CD4-positive, alpha-beta memory T cell (primary cell): ENCODE measurements at regions not wholly inside any gene's neighbourhood (a gene's known extent, or its start where the extent isn't known, plus 50 kb on each side); places are given as distances from the start of the nearest gene placed in this dataset.

ENCODE experiments used
- CTCF ChIA-PET: fragments of 350-600 bp; sonication (Branson Sonifier 250); formaldehyde crosslinking; loops from one replicate; lab custom pipeline; 2021; ENCODE audit warnings: inconsistent platforms; ENCODE audit not compliant: partially characterized antibody; lab: Charles Lee
- POLR2A ChIA-PET: fragments of 350-600 bp; sonication (Branson Sonifier 250); formaldehyde crosslinking; loops from one replicate; lab custom pipeline; 2021; ENCODE audit not compliant: partially characterized antibody; lab: Charles Lee
- DNase-seq, 5 donors: peaks; one replicate each; pipeline versions ENCODE4 v3.0.0 to v3.0.0-alpha.2; 2020 to 2022; ENCODE audit warnings: mixed read lengths in 1 of 5
- H3K27ac ChIP-seq: one replicate; pipeline ENCODE4 v1.7.0; 2013; ENCODE audit warnings: low read depth, low read length
- H3K27me3 ChIP-seq: 2 replicates; pipeline ENCODE4 v1.7.0; 2013; ENCODE audit warnings: mild to moderate bottlenecking, low read length, moderate library complexity; ENCODE audit not compliant: insufficient read depth
- H3K36me3 ChIP-seq: 2 replicates; pipeline ENCODE4 v1.7.0; 2013; ENCODE audit warnings: mild to moderate bottlenecking, low read length, moderate library complexity; ENCODE audit not compliant: insufficient read depth
- H3K4me1 ChIP-seq: 2 replicates; pipeline ENCODE4 v1.7.0; 2013; ENCODE audit warnings: mild to moderate bottlenecking, low read length, moderate library complexity; ENCODE audit not compliant: insufficient read depth
- H3K4me3 ChIP-seq, 2 donors: one replicate each; pipeline ENCODE4 v1.7.0; 2013; ENCODE audit warnings: low read length in 2 of 2, mild to moderate bottlenecking in 1 of 2
- H3K9me3 ChIP-seq, 2 donors: one replicate each; pipeline ENCODE4 v1.7.0; 2013; ENCODE audit warnings: low read length in 2 of 2, control low read depth in 1 of 2; ENCODE audit not compliant: control insufficient read depth in 1 of 2
- H3K27ac Mint-ChIP-seq, 7 donors: one replicate each; pipeline ENCODE4 v1.8.0; 2020 to 2021; ENCODE audit warnings: mixed read lengths in 7 of 7, mild to moderate bottlenecking in 6 of 7, inconsistent platforms in 3 of 7, moderate library complexity in 3 of 7
- H3K27me3 Mint-ChIP-seq, 2 donors: one replicate each; pipeline ENCODE4 v1.8.0; 2020 to 2021; ENCODE audit warnings: mixed read lengths in 2 of 2
- H3K36me3 Mint-ChIP-seq, 2 donors: one replicate each; pipeline ENCODE4 v1.8.0; 2020 to 2021; ENCODE audit warnings: mixed read lengths in 2 of 2, inconsistent platforms in 1 of 2, mild to moderate bottlenecking in 1 of 2
- H3K4me1 Mint-ChIP-seq, 4 donors: one replicate each; pipeline ENCODE4 v1.8.0; 2020 to 2021; ENCODE audit warnings: mixed read lengths in 4 of 4, mild to moderate bottlenecking in 1 of 4
- H3K4me3 Mint-ChIP-seq, 8 donors: one replicate each; pipeline ENCODE4 v1.8.0; 2020 to 2021; ENCODE audit warnings: mixed read lengths in 8 of 8, mild to moderate bottlenecking in 7 of 8, moderate library complexity in 6 of 8, inconsistent platforms in 3 of 8
- H3K9me3 Mint-ChIP-seq, 8 donors: one replicate each; pipeline ENCODE4 v1.8.0; 2020 to 2021; ENCODE audit warnings: mixed read lengths in 8 of 8, mild to moderate bottlenecking in 5 of 8, inconsistent platforms in 3 of 8, moderate library complexity in 1 of 8
- intact Hi-C: fragments of 100-400 bp; cut with micrococcal nuclease; formaldehyde crosslinking; loops from one replicate; pipeline ENCODE4 v1.15.1; 2023

DNA sequence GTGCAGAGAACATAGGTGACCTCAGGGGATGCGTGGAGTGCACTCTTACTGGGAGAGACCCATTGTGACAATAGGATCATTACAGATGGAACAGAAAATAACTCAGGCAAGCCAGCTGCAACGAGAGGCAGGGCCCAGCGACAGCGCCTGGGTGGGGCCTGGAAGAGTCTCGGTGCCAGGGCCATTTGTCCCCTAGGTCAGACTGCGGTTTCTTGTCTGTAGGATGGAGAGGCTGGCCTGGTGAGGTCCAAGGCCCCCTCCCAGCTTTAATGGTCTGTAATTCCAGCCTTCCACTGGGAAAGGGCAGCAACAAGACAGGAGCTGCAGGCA lies 208.6 kb upstream of the APCDD1 start:
- Mint-ChIP-seq H3K4me1 (no peaks in the 10 kb centered on the region), H3K4me3 (no peak overlapping the region), H3K27ac (no peak overlapping the region), H3K36me3 (no peaks in the 10 kb centered on the region), H3K27me3 (peaks cover 0 to 3% of the 10 kb centered on the region in 2 donors), H3K9me3 (peaks cover 0 to 2% (median 0%) of the 10 kb centered on the region in 8 donors)
- Histone ChIP-seq H3K4me1 (no peaks in the 10 kb centered on the region), H3K36me3 (no peaks in the 10 kb centered on the region), H3K4me3 (no peak overlapping the region), H3K9me3 (no peaks in the 10 kb centered on the region), H3K27ac (no peak overlapping the region), H3K27me3 (no peaks in the 10 kb centered on the region)
- no peak for DNase-seq
- intact Hi-C loops, result no loop called here
- ChIA-PET CTCF (no interaction called here), POLR2A (no interaction called here)

DNA sequence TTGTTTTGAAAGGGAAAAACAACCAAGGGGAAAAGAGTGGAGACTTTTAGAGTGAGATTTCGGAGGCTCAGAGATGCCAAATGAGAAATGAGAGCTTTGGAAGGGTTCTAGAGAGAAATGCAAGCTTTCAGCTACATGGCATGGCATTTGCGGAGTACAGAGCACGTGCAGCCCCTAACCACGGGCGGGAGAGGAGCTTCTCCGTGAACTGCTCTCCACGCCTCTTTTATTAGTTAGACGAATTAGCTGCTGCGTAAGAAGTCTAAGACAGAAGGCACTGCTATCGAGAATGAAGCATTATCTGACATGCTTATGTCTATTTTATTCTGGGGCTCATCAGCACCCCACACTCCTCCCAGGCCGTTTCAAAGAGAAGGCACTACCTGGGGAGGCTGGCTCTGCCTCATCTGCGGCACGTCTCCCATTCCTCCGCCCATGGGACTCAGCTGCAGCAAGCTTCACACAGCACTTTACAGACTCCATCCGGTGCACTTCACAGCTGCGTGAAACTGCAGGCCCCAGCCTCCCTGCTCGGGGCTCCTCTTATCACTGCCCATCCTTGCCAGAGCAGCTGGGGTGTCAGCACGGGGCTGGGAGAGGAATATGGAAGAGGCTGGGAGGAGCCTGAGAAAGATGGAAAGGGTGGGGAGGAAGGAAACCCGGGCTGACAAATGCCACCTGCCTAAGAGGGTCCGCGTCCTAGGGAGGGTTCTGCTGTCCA lies 207.3 kb upstream of the APCDD1 start:
- CTCF ChIA-PET, result no interaction called here
- H3K27me3 ChIP-seq, result no peaks in the 10 kb centered on the region
- H3K4me1 Mint-ChIP-seq, result no peaks in the 10 kb centered on the region
- H3K4me1 ChIP-seq, result no peaks in the 10 kb centered on the region
- POLR2A ChIA-PET, result no interaction called here
- H3K36me3 Mint-ChIP-seq, result no peaks in the 10 kb centered on the region
- no peak overlapping the region for H3K4me3 ChIP-seq
- H3K4me3 Mint-ChIP-seq, result no peak overlapping the region
- intact Hi-C loops, result no loop called here
- H3K27me3 Mint-ChIP-seq, result peaks cover 0 to 3% of the 10 kb centered on the region in 2 donors
- DNase-seq, result no peak
- H3K27ac ChIP-seq, result no peak overlapping the region
- no peaks in the 10 kb centered on the region for H3K9me3 ChIP-seq
- H3K9me3 Mint-ChIP-seq, result peaks cover 0 to 2% (median 0%) of the 10 kb centered on the region in 8 donors
- no peak overlapping the region for H3K27ac Mint-ChIP-seq
- H3K36me3 ChIP-seq, result no peaks in the 10 kb centered on the region

DNA sequence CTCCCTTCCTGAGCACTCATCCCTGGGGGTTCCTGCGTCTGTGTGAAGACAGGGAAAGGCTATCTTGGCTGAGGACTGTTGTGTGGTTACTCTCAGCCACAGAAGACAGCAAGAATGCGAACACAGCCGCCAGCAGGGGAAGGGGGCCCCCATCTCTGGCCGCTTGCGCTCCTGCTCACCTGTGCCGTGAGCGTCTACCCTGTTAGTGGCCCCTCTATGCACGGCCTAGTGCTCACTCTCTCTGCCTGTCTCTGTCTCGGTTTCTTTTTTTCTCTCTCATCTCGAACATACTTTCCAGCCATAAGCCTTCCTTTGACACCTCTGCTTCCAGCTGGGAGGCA lies 206.7 kb upstream of the APCDD1 start:
- intact Hi-C loops, result no loop called here
- no peaks in the 10 kb centered on the region for H3K4me1 ChIP-seq
- H3K36me3 Mint-ChIP-seq, result no peaks in the 10 kb centered on the region
- H3K27ac Mint-ChIP-seq, result no peak overlapping the region
- H3K27ac ChIP-seq, result no peak overlapping the region
- no peak overlapping the region for H3K4me3 ChIP-seq
- H3K27me3 Mint-ChIP-seq, result peaks cover 0 to 3% of the 10 kb centered on the region in 2 donors
- POLR2A ChIA-PET, result no interaction called here
- no peak overlapping the region for H3K4me3 Mint-ChIP-seq
- no peaks in the 10 kb centered on the region for H3K9me3 ChIP-seq
- DNase-seq, result no peak
- no peaks in the 10 kb centered on the region for H3K27me3 ChIP-seq
- H3K36me3 ChIP-seq, result no peaks in the 10 kb centered on the region
- CTCF ChIA-PET, result no interaction called here
- H3K9me3 Mint-ChIP-seq, result peaks cover 0 to 2% (median 0%) of the 10 kb centered on the region in 8 donors
- H3K4me1 Mint-ChIP-seq, result no peaks in the 10 kb centered on the region

DNA sequence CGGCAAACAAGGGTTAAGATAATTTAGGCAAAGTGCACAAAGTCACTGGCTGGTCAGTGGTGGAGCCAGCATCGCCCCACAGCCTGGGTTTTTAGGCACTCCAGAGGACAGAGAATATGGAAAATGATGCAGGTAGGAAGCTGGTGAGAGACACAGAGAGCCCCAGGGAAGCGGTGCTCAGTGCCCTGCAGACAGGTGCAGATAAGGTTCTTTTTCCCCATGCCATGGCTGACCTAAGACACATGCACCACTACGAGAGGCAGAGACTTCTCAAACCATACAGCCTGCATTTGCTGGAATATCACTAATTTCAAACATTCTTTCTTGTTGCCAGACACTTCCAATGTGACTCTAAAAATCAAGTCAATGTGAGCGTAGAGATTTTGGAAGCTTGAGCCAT lies 205.7 kb upstream of the APCDD1 start:
- Histone ChIP-seq H3K4me3 (no peak overlapping the region), H3K27me3 (no peaks in the 10 kb centered on the region), H3K27ac (no peak overlapping the region), H3K4me1 (no peaks in the 10 kb centered on the region), H3K36me3 (no peaks in the 10 kb centered on the region), H3K9me3 (no peaks in the 10 kb centered on the region)
- POLR2A ChIA-PET, result no interaction called here
- Mint-ChIP-seq H3K27me3 (peaks cover 0 to 3% of the 10 kb centered on the region in 2 donors), H3K9me3 (peaks cover 0 to 2% (median 0%) of the 10 kb centered on the region in 8 donors), H3K4me3 (no peak overlapping the region), H3K27ac (no peak overlapping the region), H3K4me1 (no peaks in the 10 kb centered on the region), H3K36me3 (no peaks in the 10 kb centered on the region)
- CTCF ChIA-PET, result no interaction called here
- intact Hi-C loops, result no loop called here
- no peak for DNase-seq

DNA sequence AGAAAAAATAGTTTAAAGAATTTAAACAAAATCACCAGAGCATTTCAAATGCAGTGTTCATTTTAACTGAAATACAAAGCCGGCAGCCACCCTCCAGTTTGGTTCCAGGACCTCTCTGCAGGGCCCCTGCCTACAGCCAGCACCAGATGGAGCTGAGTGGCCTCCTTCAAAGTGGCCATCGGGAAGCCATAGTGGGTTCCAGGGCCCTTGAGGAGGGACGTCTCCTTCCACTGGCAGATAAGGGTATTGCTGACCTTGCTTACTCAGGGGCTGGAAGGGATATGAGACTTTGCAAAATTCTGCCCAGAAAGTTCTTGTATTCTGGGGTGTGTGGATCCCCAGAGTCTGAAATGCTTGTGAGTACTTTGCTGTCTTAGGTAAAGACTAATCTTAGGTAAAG lies 205.2 kb upstream of the APCDD1 start:
- no peaks in the 10 kb centered on the region for H3K36me3 ChIP-seq
- no peaks in the 10 kb centered on the region for H3K36me3 Mint-ChIP-seq
- H3K27ac ChIP-seq, result no peak overlapping the region
- no peaks in the 10 kb centered on the region for H3K4me1 Mint-ChIP-seq
- no peak overlapping the region for H3K4me3 ChIP-seq
- H3K27ac Mint-ChIP-seq, result no peak overlapping the region
- ChIA-PET CTCF (no interaction called here), POLR2A (no interaction called here)
- intact Hi-C loops, result no loop called here
- no peaks in the 10 kb centered on the region for H3K9me3 ChIP-seq
- H3K4me1 ChIP-seq, result no peaks in the 10 kb centered on the region
- no peak overlapping the region for H3K4me3 Mint-ChIP-seq
- no peak for DNase-seq
- peaks cover 0 to 2% (median 0%) of the 10 kb centered on the region in 8 donors for H3K9me3 Mint-ChIP-seq
- H3K27me3 ChIP-seq, result no peaks in the 10 kb centered on the region
- peaks cover 0 to 3% of the 10 kb centered on the region in 2 donors for H3K27me3 Mint-ChIP-seq

DNA sequence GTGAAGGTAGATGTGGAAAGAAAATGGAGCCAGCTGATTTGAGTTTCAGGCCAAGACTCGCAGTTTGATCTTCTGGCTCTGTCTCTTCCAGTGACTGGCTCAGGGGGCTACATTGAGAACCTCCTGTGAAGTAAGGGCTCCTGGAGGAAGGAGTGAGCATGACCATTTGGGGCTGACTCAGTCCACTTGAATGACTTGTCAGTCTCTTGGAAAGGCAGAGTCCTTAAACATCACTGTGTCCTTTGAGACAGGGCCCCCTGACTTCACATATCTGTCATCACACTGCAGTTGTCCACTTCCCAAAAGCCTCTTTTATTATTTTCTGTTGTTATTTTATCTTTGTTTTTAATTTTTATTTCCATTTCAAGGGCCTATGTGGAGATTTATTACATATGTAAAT lies 204.6 kb upstream of the APCDD1 start:
- Mint-ChIP-seq H3K4me3 (no peak overlapping the region), H3K27me3 (peaks cover 0 to 3% of the 10 kb centered on the region in 2 donors), H3K4me1 (no peaks in the 10 kb centered on the region), H3K9me3 (peaks cover 0 to 2% (median 0%) of the 10 kb centered on the region in 8 donors), H3K27ac (no peak overlapping the region), H3K36me3 (no peaks in the 10 kb centered on the region)
- no peaks in the 10 kb centered on the region for H3K9me3 ChIP-seq
- no peaks in the 10 kb centered on the region for H3K27me3 ChIP-seq
- intact Hi-C loops, result no loop called here
- POLR2A ChIA-PET, result no interaction called here
- H3K4me1 ChIP-seq, result no peaks in the 10 kb centered on the region
- H3K36me3 ChIP-seq, result no peaks in the 10 kb centered on the region
- CTCF ChIA-PET, result no interaction called here
- DNase-seq, result no peak
- no peak overlapping the region for H3K27ac ChIP-seq
- no peak overlapping the region for H3K4me3 ChIP-seq

DNA sequence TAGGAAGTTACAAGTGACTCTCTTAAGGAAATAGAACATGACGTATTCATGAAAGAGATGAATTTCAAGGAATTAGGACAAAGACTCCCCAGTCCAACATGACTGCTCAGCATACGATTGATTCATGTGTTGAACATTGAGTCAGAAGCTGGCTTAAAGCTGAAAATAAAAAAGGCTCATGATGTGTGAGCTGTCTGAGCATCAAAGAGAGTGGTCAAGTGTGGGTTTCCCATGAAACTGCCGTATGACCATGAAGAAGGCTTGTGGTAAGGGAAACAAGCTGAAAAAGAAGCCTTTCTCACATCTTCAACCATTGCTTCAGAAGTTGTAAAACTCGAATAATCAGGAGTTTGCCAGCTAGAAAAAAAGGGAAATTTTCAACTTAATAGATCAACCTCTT lies 201.9 kb upstream of the APCDD1 start:
- Histone ChIP-seq H3K27ac (no peak overlapping the region), H3K36me3 (no peaks in the 10 kb centered on the region), H3K4me1 (no peaks in the 10 kb centered on the region), H3K27me3 (no peaks in the 10 kb centered on the region), H3K4me3 (no peak overlapping the region), H3K9me3 (no peaks in the 10 kb centered on the region)
- no peak for DNase-seq
- POLR2A ChIA-PET, result no interaction called here
- no peaks in the 10 kb centered on the region for H3K4me1 Mint-ChIP-seq
- peaks cover 0 to 3% of the 10 kb centered on the region in 2 donors for H3K27me3 Mint-ChIP-seq
- H3K27ac Mint-ChIP-seq, result no peak overlapping the region
- intact Hi-C loops, result no loop called here
- CTCF ChIA-PET, result no interaction called here
- H3K9me3 Mint-ChIP-seq, result peaks cover 0 to 12% (median 5%) of the 10 kb centered on the region in 8 donors
- no peaks in the 10 kb centered on the region for H3K36me3 Mint-ChIP-seq
- H3K4me3 Mint-ChIP-seq, result no peak overlapping the region
